Caki2 (cell line): ENCODE measurements at regions not wholly inside any gene's neighbourhood (a gene's known extent, or its start where the extent isn't known, plus 50 kb on each side); places are given as distances from the start of the nearest gene placed in this dataset.

Experiments used
- DNase-seq: peaks from one replicate; pipeline ENCODE4 v3.0.0-alpha.2; 2015; ENCODE audit warnings: low read depth
- in situ Hi-C: cut with HindIII; loops from 2 replicates; pipeline ENCODE4 v1.10.0; 2016; ENCODE audit warnings: low sequenced_read_pairs, low pct_unique_long_range_greater_than_20kb, mixed read lengths

- in situ Hi-C loops, result no loop called here
- no peak for DNase-seq
These were observed 298.1 kb downstream of the GALR1 start for GRCh38 chr18:77547757-77548156.

GRCh38 chr18:77548790-77549420 is 299.3 kb downstream of the GALR1 start:
- no peak for DNase-seq
- in situ Hi-C loops, result no loop called here

GRCh38 chr18:77550625-77551024 is 301.0 kb downstream of the GALR1 start:
- in situ Hi-C loops, result no loop called here
- no peak for DNase-seq

GRCh38 chr18:77551055-77551454 is 301.4 kb downstream of the GALR1 start:
- in situ Hi-C loops, result no loop called here
- no peak for DNase-seq

- in situ Hi-C loops, result no loop called here
- DNase-seq, result no peak
These were observed 303.3 kb downstream of the GALR1 start for GRCh38 chr18:77552945-77553344.

GRCh38 chr18:77554061-77554460 is 304.4 kb downstream of the GALR1 start:
- in situ Hi-C loops, result no loop called here
- DNase-seq, result no peak

- in situ Hi-C loops, result no loop called here
These were observed 307.5 kb downstream of the GALR1 start for GRCh38 chr18:77557046-77557587.

GRCh38 chr18:77559274-77559910 is 309.7 kb downstream of the GALR1 start:
- no peak for DNase-seq
- in situ Hi-C loops, result no loop called here

More at GRCh38 chr18:77557046-77557587, 307.5 kb downstream of the GALR1 start:
- DNase-seq, result peak; percentile 2

GRCh38 chr18:77560341-77560992 is 310.8 kb downstream of the GALR1 start:
- no peak for DNase-seq
- in situ Hi-C loops, result no loop called here

GRCh38 chr18:77566604-77567003 is 317.0 kb downstream of the GALR1 start:
- in situ Hi-C loops, result no loop called here
- no peak for DNase-seq

GRCh38 chr18:77567205-77567604 is 317.6 kb downstream of the GALR1 start:
- in situ Hi-C loops, result no loop called here

GRCh38 chr18:77571743-77572142 is 322.1 kb downstream of the GALR1 start:
- in situ Hi-C loops, result no loop called here
- no peak for DNase-seq

More at GRCh38 chr18:77567205-77567604, 317.6 kb downstream of the GALR1 start:
- DNase-seq, result no peak

- in situ Hi-C loops, result no loop called here
These were observed 322.9 kb downstream of the GALR1 start for GRCh38 chr18:77572537-77572936.

GRCh38 chr18:77573571-77573970 is 323.9 kb downstream of the GALR1 start:
- DNase-seq, result no peak
- in situ Hi-C loops, result no loop called here

More at GRCh38 chr18:77572537-77572936, 322.9 kb downstream of the GALR1 start:
- no peak for DNase-seq

GRCh38 chr18:77590943-77591515 is 341.4 kb downstream of the GALR1 start:
- DNase-seq, result no peak
- in situ Hi-C loops, result no loop called here

- no peak for DNase-seq
- in situ Hi-C loops, result no loop called here
These were observed 348.1 kb downstream of the GALR1 start for GRCh38 chr18:77597726-77598125.

GRCh38 chr18:77600674-77601073 is 351.0 kb downstream of the GALR1 start:
- in situ Hi-C loops, result no loop called here
- DNase-seq, result no peak

GRCh38 chr18:77601567-77601966 is 351.9 kb downstream of the GALR1 start:
- DNase-seq, result no peak
- in situ Hi-C loops, result no loop called here

GRCh38 chr18:77607087-77607486 is 357.4 kb downstream of the GALR1 start:
- DNase-seq, result no peak
- in situ Hi-C loops, result no loop called here
